Mesenchymal stem cell (in vitro differentiated cells and primary cell): ENCODE measurements at regions not wholly inside any gene's neighbourhood (a gene's known extent, or its start where the extent isn't known, plus 50 kb on each side); places are given as distances from the start of the nearest gene placed in this dataset.

Source experiments
- DNase-seq: peaks from one replicate; pipeline ENCODE4 v3.0.0-alpha.2; 2013
- H2AFZ ChIP-seq: one replicate; pipeline ENCODE4 v1.6.1; 2013; ENCODE audit warnings: low read depth, mild to moderate bottlenecking, control low read depth, inconsistent platforms, low read length, moderate library complexity
- H2AK5ac ChIP-seq: 2 replicates; pipeline ENCODE4 v1.6.1; 2013; ENCODE audit warnings: low read length, moderate library complexity, mild to moderate bottlenecking, inconsistent platforms; ENCODE audit not compliant: severe bottlenecking
- H2BK120ac ChIP-seq: one replicate; pipeline ENCODE4 v1.6.1; 2013; ENCODE audit warnings: low read depth, mild to moderate bottlenecking, inconsistent platforms, low read length, moderate library complexity
- H2BK12ac ChIP-seq, 2 experiments: one replicate each; pipeline ENCODE4 v1.6.1; 2013; ENCODE audit warnings: inconsistent platforms in 2 of 2, low read length in 2 of 2, mild to moderate bottlenecking in 2 of 2, moderate library complexity in 2 of 2, control low read depth in 1 of 2
- H2BK15ac ChIP-seq: one replicate; pipeline ENCODE4 v1.6.1; 2013; ENCODE audit warnings: mild to moderate bottlenecking, low read depth, inconsistent platforms; ENCODE audit not compliant: poor library complexity, severe bottlenecking
- H2BK5ac ChIP-seq: 2 replicates; pipeline ENCODE4 v1.6.1; 2013; ENCODE audit warnings: low read depth, mild to moderate bottlenecking, low read length, control low read depth, inconsistent platforms; ENCODE audit not compliant: poor library complexity, severe bottlenecking
- H3K14ac ChIP-seq, 2 experiments: one replicate each; pipeline ENCODE4 v1.6.1; 2013; ENCODE audit warnings: inconsistent platforms in 2 of 2, low read length in 2 of 2, control low read depth in 1 of 2, mild to moderate bottlenecking in 1 of 2, moderate library complexity in 1 of 2
- H3K18ac ChIP-seq, 2 experiments: one replicate each; pipeline ENCODE4 v1.6.1; 2013; ENCODE audit warnings: inconsistent platforms in 2 of 2, low read length in 2 of 2, control low read depth in 1 of 2, low read depth in 1 of 2, mild to moderate bottlenecking in 1 of 2
- H3K23ac ChIP-seq, 2 experiments: one replicate each; pipeline ENCODE4 v1.6.1; 2013; ENCODE audit warnings: inconsistent platforms in 2 of 2, low read length in 2 of 2, mild to moderate bottlenecking in 2 of 2, moderate library complexity in 2 of 2, control low read depth in 1 of 2
- H3K27ac ChIP-seq: 2 replicates; pipeline ENCODE4 v1.5.1; 2013; ENCODE audit warnings: mild to moderate bottlenecking, moderate library complexity, low read length, control low read depth, inconsistent platforms; ENCODE audit not compliant: poor library complexity, severe bottlenecking
- H3K27me3 ChIP-seq, 2 experiments: 2 replicates each; pipeline versions ENCODE4 v1.6.1 to v1.7.0; 2013; ENCODE audit warnings: low read length in 2 of 2, mild to moderate bottlenecking in 2 of 2, moderate library complexity in 2 of 2, control low read depth in 1 of 2, inconsistent platforms in 1 of 2; ENCODE audit not compliant: control insufficient read depth in 1 of 2, insufficient read depth in 1 of 2
- H3K36me3 ChIP-seq, 2 experiments: 2 replicates each; pipeline versions ENCODE4 v1.6.1 to v1.7.0; 2013; ENCODE audit warnings: low read length in 2 of 2, control low read depth in 1 of 2, inconsistent platforms in 1 of 2, low read depth in 1 of 2, mild to moderate bottlenecking in 1 of 2; ENCODE audit not compliant: insufficient read depth in 2 of 2, control insufficient read depth in 1 of 2
- H3K4ac ChIP-seq, 2 experiments: one replicate each; pipeline ENCODE4 v1.6.1; 2013; ENCODE audit warnings: inconsistent platforms in 2 of 2, low read length in 2 of 2, mild to moderate bottlenecking in 2 of 2, moderate library complexity in 2 of 2, control low read depth in 1 of 2, low read depth in 1 of 2
- H3K4me1 ChIP-seq: 2 replicates; pipeline ENCODE4 v1.6.1; 2013; ENCODE audit warnings: low read depth, low read length, control low read depth; ENCODE audit not compliant: control insufficient read depth, insufficient read depth
- H3K4me2 ChIP-seq: 2 replicates; pipeline ENCODE4 v1.6.1; 2013; ENCODE audit warnings: low read length, mild to moderate bottlenecking, inconsistent platforms; ENCODE audit not compliant: poor library complexity, severe bottlenecking
- H3K4me3 ChIP-seq, 2 experiments: 2 replicates each; pipeline versions ENCODE4 v1.5.1 to v1.7.0; 2013; ENCODE audit warnings: low read length in 2 of 2, mild to moderate bottlenecking in 2 of 2, control low read depth in 1 of 2, low read depth in 1 of 2; ENCODE audit not compliant: insufficient read depth in 1 of 2
- H3K79me1 ChIP-seq: replicated peaks from 2 replicates; pipeline ENCODE4 v1.6.1; 2013; ENCODE audit warnings: mild to moderate bottlenecking, control low read depth, low read length, inconsistent platforms; ENCODE audit not compliant: poor library complexity, severe bottlenecking
- H3K9ac ChIP-seq: 2 replicates; pipeline ENCODE4 v1.7.0; 2013; ENCODE audit warnings: mild to moderate bottlenecking, low read length, moderate library complexity
- H3K9me3 ChIP-seq: 2 replicates; pipeline ENCODE4 v1.7.0; 2013; ENCODE audit warnings: mild to moderate bottlenecking, low read length; ENCODE audit not compliant: control insufficient read depth
- H4K8ac ChIP-seq: one replicate; pipeline ENCODE4 v1.6.1; 2013; ENCODE audit warnings: inconsistent platforms, mild to moderate bottlenecking, low read length, moderate library complexity
- H4K91ac ChIP-seq: one replicate; pipeline ENCODE4 v1.6.1; 2013; ENCODE audit warnings: mild to moderate bottlenecking, low read length, inconsistent platforms
- WGBS: methylation state at CpG from one replicate; pipeline ENCODE4 v1.1.7; 2013; ENCODE audit warnings: mixed read lengths; 5-methylcytosine and 5-hydroxymethylcytosine counted together

- no peak overlapping the region for H3K4me2 ChIP-seq
- no peak overlapping the region for H3K4me3 ChIP-seq
- no peak overlapping the region for H2AFZ ChIP-seq
- no peak overlapping the region for H3K27ac ChIP-seq
- H2AK5ac ChIP-seq: no peak overlapping the region
- no peaks in the 10 kb centered on the region for H3K27me3 ChIP-seq
- no peaks in the 10 kb centered on the region for H3K36me3 ChIP-seq
- H2BK12ac ChIP-seq: no peak overlapping the region
- no peak overlapping the region for H4K91ac ChIP-seq
- H3K79me1 ChIP-seq: no peaks in the 10 kb centered on the region
- H3K4me1 ChIP-seq: no peaks in the 10 kb centered on the region
- WGBS: 68% methylated on average over 3 of the region's 6 CpGs
- no peak overlapping the region for H2BK15ac ChIP-seq
- no peak overlapping the region for H3K9ac ChIP-seq
- no peak overlapping the region for H4K8ac ChIP-seq
- H2BK5ac ChIP-seq: no peak overlapping the region
- H3K23ac ChIP-seq: no peak overlapping the region
- no peaks in the 10 kb centered on the region for H3K9me3 ChIP-seq
- no peak overlapping the region for H3K18ac ChIP-seq
- no peak for DNase-seq
- no peak overlapping the region for H3K14ac ChIP-seq
- H3K4ac ChIP-seq: no peak overlapping the region
- no peak overlapping the region for H2BK120ac ChIP-seq
These were observed 299.9 kb upstream of the ANO5 start for GRCh38 chr11:21892736-21893564.

DNA sequence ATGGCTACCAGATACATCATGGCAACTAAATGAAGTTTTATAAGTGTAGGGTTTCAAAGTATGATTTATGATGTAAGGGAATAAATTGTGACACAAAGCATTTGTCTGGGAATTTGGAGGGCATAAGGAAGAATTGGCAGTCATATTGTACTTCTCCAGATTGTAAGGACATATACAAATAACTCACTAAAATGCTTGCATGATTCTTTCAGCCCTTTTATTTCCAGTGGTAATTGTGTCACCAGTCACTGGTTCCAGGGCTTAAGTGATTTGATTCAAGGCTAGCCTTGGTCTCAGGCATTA is 299.4 kb upstream of the ANO5 start:
- H3K4me2 ChIP-seq: no peak overlapping the region
- no peaks in the 10 kb centered on the region for H3K36me3 ChIP-seq
- H3K23ac ChIP-seq: no peak overlapping the region
- DNase-seq: no peak
- H3K79me1 ChIP-seq: no peaks in the 10 kb centered on the region
- H3K27me3 ChIP-seq: no peaks in the 10 kb centered on the region
- no peak overlapping the region for H4K91ac ChIP-seq
- no peak overlapping the region for H2BK5ac ChIP-seq
- no peak overlapping the region for H2AFZ ChIP-seq
- no peaks in the 10 kb centered on the region for H3K4me1 ChIP-seq
- H3K18ac ChIP-seq: no peak overlapping the region
- H2AK5ac ChIP-seq: no peak overlapping the region
- no peak overlapping the region for H3K4me3 ChIP-seq
- no peak overlapping the region for H3K9ac ChIP-seq
- no peaks in the 10 kb centered on the region for H3K9me3 ChIP-seq
- H3K27ac ChIP-seq: no peak overlapping the region
- H4K8ac ChIP-seq: no peak overlapping the region
- H2BK12ac ChIP-seq: no peak overlapping the region
- no peak overlapping the region for H3K4ac ChIP-seq
- H2BK15ac ChIP-seq: no peak overlapping the region
- no peak overlapping the region for H2BK120ac ChIP-seq
- H3K14ac ChIP-seq: no peak overlapping the region

DNA sequence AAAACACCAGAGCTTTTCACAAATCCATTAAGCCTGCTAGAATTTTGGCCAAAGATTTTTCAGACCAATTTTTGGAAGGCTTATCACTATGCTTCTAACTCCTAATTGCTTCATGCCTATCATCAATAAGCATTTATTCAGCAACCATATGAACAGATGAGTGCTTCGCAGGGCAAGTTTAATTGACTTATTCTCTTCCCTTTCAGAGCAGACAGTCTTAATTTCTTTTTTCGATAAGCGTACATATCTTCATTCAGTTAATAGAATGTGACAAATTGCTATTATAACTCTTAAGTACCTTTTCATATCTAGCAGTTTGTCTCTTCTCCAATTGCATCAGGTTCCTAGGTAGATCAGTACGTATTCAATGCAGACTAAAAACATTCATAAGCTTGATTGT is 298.4 kb upstream of the ANO5 start:
- Histone ChIP-seq H2BK5ac (no peak overlapping the region), H2AFZ (no peak overlapping the region), H3K4me3 (no peak overlapping the region), H4K8ac (no peak overlapping the region), H4K91ac (no peak overlapping the region), H2AK5ac (no peak overlapping the region), H2BK120ac (no peak overlapping the region), H3K27me3 (no peaks in the 10 kb centered on the region), H3K9me3 (no peaks in the 10 kb centered on the region), H3K4me2 (no peak overlapping the region), H3K27ac (no peak overlapping the region), H3K4ac (no peak overlapping the region), H3K18ac (no peak overlapping the region), H3K36me3 (no peaks in the 10 kb centered on the region), H3K23ac (no peak overlapping the region), H3K14ac (no peak overlapping the region), H3K79me1 (no peaks in the 10 kb centered on the region), H3K4me1 (no peaks in the 10 kb centered on the region), H2BK12ac (no peak overlapping the region), H3K9ac (no peak overlapping the region), H2BK15ac (no peak overlapping the region)
- no peak for DNase-seq
- 80% methylated on average over 2 of the region's 4 CpGs for WGBS

- H3K4me1 ChIP-seq: no peaks in the 10 kb centered on the region
- H3K9me3 ChIP-seq: no peaks in the 10 kb centered on the region
- no peak overlapping the region for H2BK5ac ChIP-seq
- H3K4me2 ChIP-seq: no peak overlapping the region
- H3K36me3 ChIP-seq: no peaks in the 10 kb centered on the region
- H3K4me3 ChIP-seq: no peak overlapping the region
- H3K9ac ChIP-seq: no peak overlapping the region
- H3K14ac ChIP-seq: no peak overlapping the region
- H3K79me1 ChIP-seq: no peaks in the 10 kb centered on the region
- H3K27ac ChIP-seq: no peak overlapping the region
- no peak overlapping the region for H2BK12ac ChIP-seq
- H4K91ac ChIP-seq: no peak overlapping the region
- no peak overlapping the region for H3K18ac ChIP-seq
- no peaks in the 10 kb centered on the region for H3K27me3 ChIP-seq
- no peak overlapping the region for H3K23ac ChIP-seq
- no peak overlapping the region for H4K8ac ChIP-seq
- H2AFZ ChIP-seq: no peak overlapping the region
- H2BK15ac ChIP-seq: no peak overlapping the region
- H2BK120ac ChIP-seq: no peak overlapping the region
- H2AK5ac ChIP-seq: no peak overlapping the region
- H3K4ac ChIP-seq: no peak overlapping the region
- no peak for DNase-seq
These were observed 297.2 kb upstream of the ANO5 start for GRCh38 chr11:21895686-21896085.
